ENCODE measurements at regions not wholly inside any gene's neighbourhood (a gene's known extent, or its start where the extent isn't known, plus 50 kb on each side); places are given as distances from the start of the nearest gene placed in this dataset.
A peak's percentile ranks its signal among the peaks of the same experiment; 100 is the strongest.

- no peak overlapping the region for H3K4me3 ChIP-seq (ENCODE audit: low read depth, low read length)
- no peak for TF ChIP-seq CTCF (IDR thresholded peaks at IDR 0.05; ENCODE audit: borderline replicate concordance, insufficient read depth, low read depth, low read length)
Measured at GRCh38 chr1:58214674-58215073, 331.9 kb downstream of the OMA1 start.

GRCh38 chr1:58211869-58212268, 334.7 kb downstream of the OMA1 start:
- TF ChIP-seq CTCF (IDR thresholded peaks at IDR 0.05; ENCODE audit: borderline replicate concordance, insufficient read depth, low read depth, low read length): no peak
- H3K4me3 ChIP-seq (ENCODE audit: low read depth, low read length): no peak overlapping the region

GRCh38 chr1:58209575-58209974, 337.0 kb downstream of the OMA1 start:
- H3K4me3 ChIP-seq (ENCODE audit: low read depth, low read length): no peak overlapping the region
- TF ChIP-seq CTCF (IDR thresholded peaks at IDR 0.05; ENCODE audit: borderline replicate concordance, insufficient read depth, low read depth, low read length): no peak

GRCh38 chr1:58206749-58207148, 339.8 kb downstream of the OMA1 start:
- TF ChIP-seq CTCF (IDR thresholded peaks at IDR 0.05; ENCODE audit: borderline replicate concordance, insufficient read depth, low read depth, low read length): no peak
- no peak overlapping the region for H3K4me3 ChIP-seq (ENCODE audit: low read depth, low read length)

- TF ChIP-seq CTCF (IDR thresholded peaks at IDR 0.05; ENCODE audit: borderline replicate concordance, insufficient read depth, low read depth, low read length): peak; percentile 38; the same call in 1 of the 2 replicates
- no peak overlapping the region for H3K4me3 ChIP-seq (ENCODE audit: low read depth, low read length)
Measured at GRCh38 chr1:58204284-58204683, 342.2 kb downstream of the OMA1 start.

- no peak for TF ChIP-seq CTCF (IDR thresholded peaks at IDR 0.05; ENCODE audit: borderline replicate concordance, insufficient read depth, low read depth, low read length)
Measured at GRCh38 chr1:58201492-58202106, 344.9 kb downstream of the OMA1 start.

GRCh38 chr1:58200437-58200836, 346.1 kb downstream of the OMA1 start:
- no peak for TF ChIP-seq CTCF (IDR thresholded peaks at IDR 0.05; ENCODE audit: borderline replicate concordance, insufficient read depth, low read depth, low read length)
- no peak overlapping the region for H3K4me3 ChIP-seq (ENCODE audit: low read depth, low read length)

More at GRCh38 chr1:58201492-58202106, 344.9 kb downstream of the OMA1 start:
- no peak overlapping the region for H3K4me3 ChIP-seq (ENCODE audit: low read depth, low read length)
